HEK293T (cell line): ENCODE measurements at regions not wholly inside any gene's neighbourhood (a gene's known extent, or its start where the extent isn't known, plus 50 kb on each side); places are given as distances from the start of the nearest gene placed in this dataset.

Source experiments
- ARNT ChIP-seq: fragments of 450-650 bp; IDR thresholded peaks from 2 replicates; pipeline ENCODE4 v1.6.1; 2017; ENCODE audit warnings: mild to moderate bottlenecking
- BHLHE40 ChIP-seq: fragments of 450-650 bp; IDR thresholded peaks from 2 replicates; pipeline ENCODE4 v1.6.1; 2016; ENCODE audit warnings: mild to moderate bottlenecking, moderate library complexity, borderline replicate concordance
- CTBP1 ChIP-seq: fragments of 450-650 bp; IDR thresholded peaks from 2 replicates; pipeline ENCODE4 v1.6.1; 2016; ENCODE audit warnings: borderline replicate concordance
- ELF4 ChIP-seq: fragments of 450-650 bp; IDR thresholded peaks from 2 replicates; pipeline ENCODE4 v1.6.1; 2017; ENCODE audit warnings: antibody characterized with exemption
- FOXA1 ChIP-seq: fragments of 450-650 bp; IDR thresholded peaks from 2 replicates; pipeline ENCODE4 v1.6.1; 2016; ENCODE audit warnings: mild to moderate bottlenecking
- FOXK2 ChIP-seq: fragments of 450-650 bp; IDR thresholded peaks from 2 replicates; pipeline ENCODE4 v1.6.1; 2016; ENCODE audit warnings: mild to moderate bottlenecking
- FOXM1 ChIP-seq: fragments of 450-650 bp; IDR thresholded peaks from 2 replicates; pipeline ENCODE4 v1.6.1; 2017; ENCODE audit warnings: mild to moderate bottlenecking, borderline replicate concordance
- HDGF ChIP-seq: fragments of 450-650 bp; IDR thresholded peaks from 2 replicates; pipeline ENCODE4 v1.6.1; 2017; ENCODE audit warnings: antibody characterized with exemption, borderline replicate concordance
- L3MBTL2 ChIP-seq: fragments of 450-650 bp; conservative IDR thresholded peaks from 2 replicates; pipeline ENCODE4 v1.6.1; 2016; ENCODE audit warnings: mild to moderate bottlenecking
- LEF1 ChIP-seq: fragments of 450-650 bp; IDR thresholded peaks from 2 replicates; pipeline ENCODE4 v1.6.1; 2017; ENCODE audit warnings: mild to moderate bottlenecking, borderline replicate concordance
- SP1 ChIP-seq: fragments of 450-650 bp; IDR thresholded peaks from 2 replicates; pipeline ENCODE4 v1.6.1; 2017
- SUZ12 ChIP-seq: fragments of 450-650 bp; IDR thresholded peaks from 2 replicates; pipeline ENCODE4 v1.6.1; 2016; ENCODE audit warnings: mild to moderate bottlenecking
- TARDBP ChIP-seq: fragments of 450-650 bp; IDR thresholded peaks from 2 replicates; pipeline ENCODE4 v1.6.1; 2016
- ZNF384 ChIP-seq: fragments of 450-650 bp; IDR thresholded peaks from 2 replicates; pipeline ENCODE4 v1.6.1; 2016

DNA sequence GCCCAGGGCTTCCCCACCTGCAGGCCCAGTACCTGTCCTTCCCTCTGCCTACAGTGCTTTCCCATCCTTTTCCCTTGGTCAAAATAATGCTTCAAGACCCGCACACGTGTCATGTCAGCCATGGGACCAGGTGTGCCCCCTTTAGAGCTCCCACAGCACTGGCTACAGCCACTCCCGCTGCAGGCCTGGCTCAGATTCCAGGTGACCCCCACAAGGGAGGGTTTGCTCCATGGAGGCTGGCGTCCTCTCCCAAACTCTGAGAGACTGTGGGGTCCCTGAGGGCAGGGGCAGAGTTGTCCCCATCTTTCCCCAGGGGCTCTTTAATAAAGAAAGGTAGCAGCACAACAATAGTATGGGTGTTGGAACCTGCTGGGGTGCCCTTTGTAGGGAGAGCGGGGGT, 66.4 kb upstream of the RUNX3 start:
- TF ChIP-seq ARNT (no peak), L3MBTL2 (no peak), SP1 (no peak), FOXM1 (no peak), ELF4 (no peak), ZNF384 (no peak), CTBP1 (no peak), TARDBP (no peak), FOXK2 (no peak), BHLHE40 (no peak), HDGF (no peak), SUZ12 (no peak), FOXA1 (no peak), LEF1 (no peak)
